Smooth muscle cell (in vitro differentiated cells): ENCODE measurements at regions not wholly inside any gene's neighbourhood (a gene's known extent, or its start where the extent isn't known, plus 50 kb on each side); places are given as distances from the start of the nearest gene placed in this dataset.

Experiments
- DNase-seq: peaks from one replicate; lab custom pipeline; 2025; ENCODE audit not compliant: unreplicated experiment; lab: John Stamatoyannopoulos, UW
- H2AFZ ChIP-seq: fragments of 200-600 bp; sonication (generic); 2 replicates; pipeline ENCODE4 v1.6.0; 2016; ENCODE audit warnings: antibody characterized with exemption, low read depth, mild to moderate bottlenecking
- H3F3A ChIP-seq: fragments of 200-600 bp; sonication (generic); 2 replicates; pipeline ENCODE4 v1.6.0; 2017; ENCODE audit warnings: antibody characterized with exemption, low read depth
- H3K27ac ChIP-seq: fragments of 200-600 bp; sonication (generic); 2 replicates; pipeline ENCODE4 v1.5.1; 2016; ENCODE audit warnings: low read depth, mild to moderate bottlenecking
- H3K27me3 ChIP-seq: fragments of 200-600 bp; sonication (generic); 2 replicates; pipeline ENCODE4 v1.6.1; 2016; ENCODE audit warnings: low read depth, mild to moderate bottlenecking
- H3K36me3 ChIP-seq: fragments of 200-600 bp; sonication (generic); 2 replicates; pipeline ENCODE4 v1.5.1; 2016; ENCODE audit warnings: low read depth
- H3K4me1 ChIP-seq: fragments of 200-600 bp; sonication (generic); 2 replicates; pipeline ENCODE4 v1.5.1; 2016; ENCODE audit warnings: low read depth
- H3K4me2 ChIP-seq: fragments of 200-600 bp; sonication (generic); 2 replicates; pipeline ENCODE4 v1.6.0; 2016; ENCODE audit warnings: mild to moderate bottlenecking
- H3K4me3 ChIP-seq: fragments of 200-600 bp; sonication (generic); 2 replicates; pipeline ENCODE4 v1.5.1; 2016; ENCODE audit warnings: mild to moderate bottlenecking
- H3K79me2 ChIP-seq: fragments of 200-600 bp; sonication (generic); 2 replicates; pipeline ENCODE4 v1.6.0; 2016; ENCODE audit warnings: low read depth, mild to moderate bottlenecking
- H3K9ac ChIP-seq: fragments of 200-600 bp; sonication (generic); 2 replicates; pipeline ENCODE4 v1.6.0; 2016; ENCODE audit warnings: low read depth
- H3K9me3 ChIP-seq: fragments of 200-600 bp; sonication (generic); replicated peaks from 2 replicates; pipeline ENCODE4 v1.5.1; 2016; ENCODE audit warnings: low read depth
- H4K20me1 ChIP-seq: fragments of 200-600 bp; sonication (generic); 2 replicates; pipeline ENCODE4 v1.6.0; 2016; ENCODE audit warnings: low read depth
- CTCF ChIP-seq: fragments of 200-600 bp; sonication (generic); IDR thresholded peaks from 2 replicates; pipeline ENCODE4 v1.5.1; 2017; ENCODE audit warnings: borderline replicate concordance, mild to moderate bottlenecking, antibody characterized with exemption; ENCODE audit not compliant: insufficient read depth, poor library complexity, severe bottlenecking
- WGBS: methylation state at CpG from one replicate; pipeline ENCODE4 v1.1.7; 2016; ENCODE audit warnings: low lambda C conversion rate; 5-methylcytosine and 5-hydroxymethylcytosine counted together

- no peaks in the 10 kb centered on the region for H4K20me1 ChIP-seq
- no peak overlapping the region for H3K27ac ChIP-seq
- H2AFZ ChIP-seq = no peak overlapping the region
- WGBS = 91% methylated on average over 27 of the region's 27 CpGs
- peaks cover 41% of the 10 kb centered on the region for H3K27me3 ChIP-seq
- H3K4me3 ChIP-seq = no peak overlapping the region
- no peaks in the 10 kb centered on the region for H3F3A ChIP-seq
- H3K9me3 ChIP-seq = no peaks in the 10 kb centered on the region
- DNase-seq = no peak
- no peak overlapping the region for H3K9ac ChIP-seq
- H3K36me3 ChIP-seq = no peaks in the 10 kb centered on the region
- no peak for TF ChIP-seq CTCF
- no peaks in the 10 kb centered on the region for H3K79me2 ChIP-seq
- H3K4me2 ChIP-seq = no peak overlapping the region
- no peaks in the 10 kb centered on the region for H3K4me1 ChIP-seq
Measured at GRCh38 chr6:169838346-169839028, 87.1 kb downstream of the ERMARD start.

- Histone ChIP-seq H3K79me2 (no peaks in the 10 kb centered on the region), H3K4me3 (no peak overlapping the region), H3K36me3 (no peaks in the 10 kb centered on the region), H3K4me2 (no peak overlapping the region), H4K20me1 (no peaks in the 10 kb centered on the region), H3K9me3 (no peaks in the 10 kb centered on the region), H2AFZ (no peak overlapping the region), H3K27ac (no peak overlapping the region), H3K9ac (no peak overlapping the region), H3K27me3 (peaks cover 36% of the 10 kb centered on the region), H3F3A (no peaks in the 10 kb centered on the region), H3K4me1 (no peaks in the 10 kb centered on the region)
- TF ChIP-seq CTCF = no peak
- no peak for DNase-seq
- 96% methylated on average over 17 of the region's 17 CpGs for WGBS
Measured at GRCh38 chr6:169837529-169838250, 86.3 kb downstream of the ERMARD start.

- H2AFZ ChIP-seq = no peak overlapping the region
- no peaks in the 10 kb centered on the region for H3K9me3 ChIP-seq
- no peak overlapping the region for H3K4me2 ChIP-seq
- no peak overlapping the region for H3K27ac ChIP-seq
- no peaks in the 10 kb centered on the region for H3K79me2 ChIP-seq
- 88% methylated on average over 7 of the region's 7 CpGs for WGBS
- no peaks in the 10 kb centered on the region for H3F3A ChIP-seq
- H3K36me3 ChIP-seq = no peaks in the 10 kb centered on the region
- peaks cover 3% of the 10 kb centered on the region for H3K4me1 ChIP-seq
- H3K27me3 ChIP-seq = peaks cover 37% of the 10 kb centered on the region
- TF ChIP-seq CTCF = no peak
- no peak overlapping the region for H3K9ac ChIP-seq
- no peak for DNase-seq
- no peak overlapping the region for H3K4me3 ChIP-seq
- H4K20me1 ChIP-seq = no peaks in the 10 kb centered on the region
Measured at GRCh38 chr6:169833258-169833794, 81.9 kb downstream of the ERMARD start.
